ENCODE measurements at regions not wholly inside any gene's neighbourhood (a gene's known extent, or its start where the extent isn't known, plus 50 kb on each side); places are given as distances from the start of the nearest gene placed in this dataset.

DNA sequence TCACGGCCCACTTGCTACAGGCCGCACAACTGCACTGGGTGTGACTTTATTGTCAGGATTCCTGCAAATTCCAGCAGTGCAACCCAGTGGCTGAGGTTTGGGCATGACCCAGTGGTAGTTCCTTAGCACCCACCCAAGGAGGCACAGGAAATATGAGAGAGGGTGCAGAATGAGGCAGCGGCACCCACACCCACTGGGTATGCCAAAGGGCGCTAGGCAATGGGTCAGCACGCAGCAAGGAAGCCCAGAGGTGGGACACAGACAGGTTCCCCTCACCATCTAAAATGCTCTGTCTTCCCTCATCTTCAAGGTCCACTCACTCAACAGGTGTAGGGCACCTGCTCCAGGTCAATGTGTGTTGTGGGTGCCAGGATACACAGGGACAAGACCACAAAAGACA lies 357.8 kb upstream of the MKI67 start:
- peaks cover 0 to 3% (median 0%) of the 10 kb centered on the region in 3 donors for H3K27me3 ChIP-seq (ENCODE audit: control insufficient read depth in 3 of 3, insufficient read depth in 3 of 3, low read length in 3 of 3)
- no peaks in the 10 kb centered on the region for H3K4me1 ChIP-seq (ENCODE audit: control insufficient read depth in 3 of 3, insufficient read depth in 3 of 3, low read length in 3 of 3)
- no peak overlapping the region for H3K9ac ChIP-seq (ENCODE audit: low read depth in 1 of 3, low read length in 3 of 3)

DNA sequence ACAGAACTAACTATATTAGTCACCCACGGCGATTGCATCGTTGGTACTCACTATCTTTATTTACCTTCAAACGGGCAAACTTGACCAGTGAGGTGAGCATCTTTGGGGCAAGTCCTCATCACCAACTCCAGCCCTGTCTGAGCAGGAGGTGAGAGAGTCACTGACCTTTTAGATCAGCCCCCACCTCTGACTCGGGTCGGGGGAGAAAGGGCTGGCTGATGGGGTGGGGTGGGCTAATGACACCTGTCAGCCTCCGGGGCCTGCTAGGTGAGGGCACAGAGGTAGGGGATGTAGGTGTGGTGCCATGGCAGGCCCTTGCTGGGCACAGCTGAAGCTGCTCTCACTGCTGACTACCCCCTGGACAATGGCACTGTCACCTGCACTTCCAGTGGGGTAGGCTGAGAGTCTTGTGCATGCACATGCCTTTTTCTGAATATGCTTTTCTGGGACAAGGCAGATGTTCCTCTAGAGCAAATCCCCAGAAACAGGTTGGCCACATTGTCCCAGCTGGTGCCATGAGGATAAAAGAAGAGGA lies 359.5 kb upstream of the MKI67 start:
- H3K27me3 ChIP-seq (ENCODE audit: control insufficient read depth in 3 of 3, insufficient read depth in 3 of 3, low read length in 3 of 3): peaks cover 0 to 3% (median 0%) of the 10 kb centered on the region in 3 donors
- peaks cover 0 to 4% (median 1%) of the 10 kb centered on the region in 3 donors for H3K9me3 ChIP-seq (ENCODE audit: control insufficient read depth in 3 of 3, low read length in 3 of 3)

More for the DNA sequence above, 357.8 kb upstream of the MKI67 start:
- H3K36me3 ChIP-seq (ENCODE audit: control insufficient read depth in 3 of 3, insufficient read depth in 3 of 3, low read length in 3 of 3): no peaks in the 10 kb centered on the region
- H3K4me3 ChIP-seq (ENCODE audit: low read length in 3 of 3): no peak overlapping the region
- peaks cover 0 to 4% (median 1%) of the 10 kb centered on the region in 3 donors for H3K9me3 ChIP-seq (ENCODE audit: control insufficient read depth in 3 of 3, low read length in 3 of 3)
- H3K27ac ChIP-seq (ENCODE audit: low read depth, low read length): no peak overlapping the region

DNA sequence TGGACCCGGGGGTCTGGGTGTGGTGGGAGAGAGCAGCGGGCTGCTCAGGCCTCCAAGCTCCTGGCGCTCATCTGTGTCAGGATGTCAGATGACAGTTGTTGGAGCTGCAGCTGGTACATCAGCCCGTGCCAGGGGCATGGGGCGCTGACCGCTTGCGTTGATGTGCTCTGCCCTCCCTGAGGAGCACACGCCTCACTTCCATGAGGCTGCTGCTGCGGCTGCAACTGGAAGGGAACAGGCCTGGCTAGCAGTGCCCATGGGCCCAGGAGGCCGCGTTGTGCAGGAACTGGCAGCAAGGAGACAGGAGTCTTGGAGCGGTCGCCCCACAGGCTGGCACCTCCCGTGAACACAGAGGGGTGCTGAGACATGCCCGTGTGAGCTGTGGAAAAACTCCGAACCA lies 361.3 kb upstream of the MKI67 start:
- Histone ChIP-seq H3K9ac (ENCODE audit: low read depth in 1 of 3, low read length in 3 of 3) (no peak overlapping the region), H3K4me3 (ENCODE audit: low read length in 3 of 3) (no peak overlapping the region), H3K27ac (ENCODE audit: low read depth, low read length) (no peak overlapping the region), H3K27me3 (ENCODE audit: control insufficient read depth in 3 of 3, insufficient read depth in 3 of 3, low read length in 3 of 3) (no peaks in the 10 kb centered on the region), H3K9me3 (ENCODE audit: control insufficient read depth in 3 of 3, low read length in 3 of 3) (peaks cover 0 to 4% (median 1%) of the 10 kb centered on the region in 3 donors), H3K36me3 (ENCODE audit: control insufficient read depth in 3 of 3, insufficient read depth in 3 of 3, low read length in 3 of 3) (no peaks in the 10 kb centered on the region), H3K4me1 (ENCODE audit: control insufficient read depth in 3 of 3, insufficient read depth in 3 of 3, low read length in 3 of 3) (no peaks in the 10 kb centered on the region)

More for the DNA sequence above, 359.5 kb upstream of the MKI67 start:
- H3K27ac ChIP-seq (ENCODE audit: low read depth, low read length): no peak overlapping the region
- no peaks in the 10 kb centered on the region for H3K4me1 ChIP-seq (ENCODE audit: control insufficient read depth in 3 of 3, insufficient read depth in 3 of 3, low read length in 3 of 3)
- no peak overlapping the region for H3K4me3 ChIP-seq (ENCODE audit: low read length in 3 of 3)
- H3K9ac ChIP-seq (ENCODE audit: low read depth in 1 of 3, low read length in 3 of 3): no peak overlapping the region
- no peaks in the 10 kb centered on the region for H3K36me3 ChIP-seq (ENCODE audit: control insufficient read depth in 3 of 3, insufficient read depth in 3 of 3, low read length in 3 of 3)

DNA sequence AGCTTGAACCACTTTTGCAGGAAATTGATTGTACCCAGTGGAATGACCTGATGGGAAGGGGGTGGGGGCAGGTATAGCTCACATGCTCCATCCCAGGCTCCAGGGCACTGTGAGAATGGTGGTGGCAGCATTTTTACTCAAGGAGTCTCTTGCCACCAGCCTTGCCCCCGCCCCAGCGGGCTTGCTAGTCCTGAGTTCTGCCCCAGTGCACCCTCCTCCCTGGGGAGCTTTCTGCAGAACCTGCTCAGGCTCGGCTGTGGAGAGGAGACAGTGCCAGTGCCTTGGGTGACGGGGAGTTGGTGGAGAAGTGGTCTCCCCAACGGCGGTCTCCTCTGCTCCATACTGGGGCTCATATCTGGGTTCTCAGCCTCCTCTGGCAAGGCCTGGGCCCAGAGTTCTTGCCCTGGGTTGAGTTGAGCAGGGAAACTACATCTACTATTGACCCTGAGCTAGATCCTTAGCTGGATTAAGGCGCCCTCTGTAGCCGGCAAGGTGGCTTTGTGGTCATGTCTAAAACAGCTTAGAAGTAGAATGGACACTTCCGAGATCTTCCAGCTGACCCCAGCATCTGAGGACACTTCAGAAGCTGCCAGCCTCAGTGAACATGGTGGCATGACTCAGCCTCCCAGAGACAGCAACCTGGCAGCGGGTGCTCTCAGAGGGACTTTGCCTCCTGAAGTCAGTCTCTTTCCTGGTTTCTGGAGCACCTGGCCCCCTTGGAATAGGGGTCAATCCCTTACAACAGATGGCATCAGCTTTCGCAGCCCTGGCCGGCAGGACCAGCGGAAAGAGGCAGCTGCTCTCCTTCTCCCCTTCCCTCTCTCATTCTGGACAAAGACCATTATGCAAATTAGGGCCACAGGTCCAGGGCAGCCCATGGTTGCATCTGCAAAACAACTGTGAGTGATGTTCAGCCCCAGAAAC lies 363.4 kb upstream of the MKI67 start:
- Histone ChIP-seq H3K4me3 (ENCODE audit: low read length in 3 of 3) (no peak overlapping the region), H3K27ac (ENCODE audit: low read depth, low read length) (no peak overlapping the region), H3K9me3 (ENCODE audit: control insufficient read depth in 3 of 3, low read length in 3 of 3) (peaks cover 0 to 3% (median 1%) of the 10 kb centered on the region in 3 donors), H3K36me3 (ENCODE audit: control insufficient read depth in 3 of 3, insufficient read depth in 3 of 3, low read length in 3 of 3) (no peaks in the 10 kb centered on the region), H3K9ac (ENCODE audit: low read depth in 1 of 3, low read length in 3 of 3) (no peak overlapping the region), H3K27me3 (ENCODE audit: control insufficient read depth in 3 of 3, insufficient read depth in 3 of 3, low read length in 3 of 3) (no peaks in the 10 kb centered on the region), H3K4me1 (ENCODE audit: control insufficient read depth in 3 of 3, insufficient read depth in 3 of 3, low read length in 3 of 3) (no peaks in the 10 kb centered on the region)

DNA sequence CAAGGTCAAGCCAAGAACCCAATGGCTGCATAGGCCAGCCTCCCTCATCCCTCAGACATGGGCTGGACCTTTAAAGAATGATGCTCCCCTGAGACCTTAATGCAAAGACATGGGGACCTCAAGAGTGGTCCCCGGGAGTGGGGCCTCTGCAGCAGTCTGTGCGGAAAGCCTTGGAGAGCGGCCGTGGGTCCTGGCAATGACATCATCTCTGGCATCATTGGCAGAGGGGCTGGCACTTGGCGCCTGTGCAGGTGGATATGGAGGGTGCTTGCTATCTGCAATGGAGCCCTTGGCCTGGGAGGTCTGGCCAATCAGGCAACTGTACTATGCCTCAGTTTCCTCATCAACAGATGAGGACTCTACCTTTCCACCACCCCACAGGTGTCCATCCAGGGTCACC lies 365.5 kb upstream of the MKI67 start:
- Histone ChIP-seq H3K36me3 (ENCODE audit: control insufficient read depth in 3 of 3, insufficient read depth in 3 of 3, low read length in 3 of 3) (no peaks in the 10 kb centered on the region), H3K4me3 (ENCODE audit: low read length in 3 of 3) (no peak overlapping the region), H3K9me3 (ENCODE audit: control insufficient read depth in 3 of 3, low read length in 3 of 3) (no peaks in the 10 kb centered on the region), H3K27me3 (ENCODE audit: control insufficient read depth in 3 of 3, insufficient read depth in 3 of 3, low read length in 3 of 3) (no peaks in the 10 kb centered on the region), H3K9ac (ENCODE audit: low read depth in 1 of 3, low read length in 3 of 3) (no peak overlapping the region), H3K4me1 (ENCODE audit: control insufficient read depth in 3 of 3, insufficient read depth in 3 of 3, low read length in 3 of 3) (no peaks in the 10 kb centered on the region), H3K27ac (ENCODE audit: low read depth, low read length) (no peak overlapping the region)

DNA sequence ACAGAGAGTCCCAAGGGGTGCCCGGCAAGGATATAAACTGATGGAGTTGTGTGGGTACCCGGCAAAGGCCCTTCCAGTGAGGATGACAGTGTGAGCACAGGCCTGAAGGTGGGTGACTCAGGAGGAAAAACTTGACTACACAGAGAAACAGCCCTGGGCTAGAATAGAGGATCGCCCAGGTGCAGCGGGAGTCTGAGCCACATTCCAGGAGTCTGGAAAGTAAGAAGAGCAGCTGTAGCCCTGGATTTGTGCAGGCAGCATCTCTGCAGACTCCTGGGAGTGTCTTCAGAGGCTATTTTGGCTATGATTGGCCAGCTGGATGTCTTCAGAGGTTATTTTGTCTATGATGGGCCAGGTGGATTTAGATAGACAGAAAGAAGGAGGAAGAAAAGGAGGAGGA lies 367.6 kb upstream of the MKI67 start:
- Histone ChIP-seq H3K9ac (ENCODE audit: low read depth in 1 of 3, low read length in 3 of 3) (no peak overlapping the region), H3K4me1 (ENCODE audit: control insufficient read depth in 3 of 3, insufficient read depth in 3 of 3, low read length in 3 of 3) (no peaks in the 10 kb centered on the region), H3K27me3 (ENCODE audit: control insufficient read depth in 3 of 3, insufficient read depth in 3 of 3, low read length in 3 of 3) (no peaks in the 10 kb centered on the region), H3K27ac (ENCODE audit: low read depth, low read length) (no peak overlapping the region), H3K4me3 (ENCODE audit: low read length in 3 of 3) (no peak overlapping the region), H3K9me3 (ENCODE audit: control insufficient read depth in 3 of 3, low read length in 3 of 3) (no peaks in the 10 kb centered on the region), H3K36me3 (ENCODE audit: control insufficient read depth in 3 of 3, insufficient read depth in 3 of 3, low read length in 3 of 3) (no peaks in the 10 kb centered on the region)

DNA sequence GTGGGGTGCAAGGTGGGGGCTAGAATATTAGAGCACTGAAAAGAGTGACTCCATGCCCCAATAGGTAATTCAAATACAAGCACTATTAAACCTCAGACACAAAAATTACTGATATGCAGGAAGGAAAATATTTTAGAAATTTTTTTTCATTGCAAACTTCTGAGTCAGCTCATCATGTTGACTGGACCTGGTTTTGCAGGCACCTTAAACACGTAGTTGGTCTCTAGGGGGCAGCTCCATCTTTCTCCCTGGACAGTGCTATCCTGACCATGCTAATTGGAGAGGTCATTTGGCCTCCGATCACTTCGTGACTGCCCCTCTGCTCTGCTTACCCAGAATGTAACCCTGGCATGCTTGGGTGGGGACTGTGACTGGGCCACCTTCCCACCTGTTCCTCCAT lies 368.4 kb upstream of the MKI67 start:
- H3K4me1 ChIP-seq (ENCODE audit: control insufficient read depth in 3 of 3, insufficient read depth in 3 of 3, low read length in 3 of 3): no peaks in the 10 kb centered on the region
- H3K36me3 ChIP-seq (ENCODE audit: control insufficient read depth in 3 of 3, insufficient read depth in 3 of 3, low read length in 3 of 3): no peaks in the 10 kb centered on the region
- no peaks in the 10 kb centered on the region for H3K27me3 ChIP-seq (ENCODE audit: control insufficient read depth in 3 of 3, insufficient read depth in 3 of 3, low read length in 3 of 3)
- no peak overlapping the region for H3K4me3 ChIP-seq (ENCODE audit: low read length in 3 of 3)
- no peak overlapping the region for H3K27ac ChIP-seq (ENCODE audit: low read depth, low read length)
- H3K9me3 ChIP-seq (ENCODE audit: control insufficient read depth in 3 of 3, low read length in 3 of 3): no peaks in the 10 kb centered on the region
- no peak overlapping the region for H3K9ac ChIP-seq (ENCODE audit: low read depth in 1 of 3, low read length in 3 of 3)

DNA sequence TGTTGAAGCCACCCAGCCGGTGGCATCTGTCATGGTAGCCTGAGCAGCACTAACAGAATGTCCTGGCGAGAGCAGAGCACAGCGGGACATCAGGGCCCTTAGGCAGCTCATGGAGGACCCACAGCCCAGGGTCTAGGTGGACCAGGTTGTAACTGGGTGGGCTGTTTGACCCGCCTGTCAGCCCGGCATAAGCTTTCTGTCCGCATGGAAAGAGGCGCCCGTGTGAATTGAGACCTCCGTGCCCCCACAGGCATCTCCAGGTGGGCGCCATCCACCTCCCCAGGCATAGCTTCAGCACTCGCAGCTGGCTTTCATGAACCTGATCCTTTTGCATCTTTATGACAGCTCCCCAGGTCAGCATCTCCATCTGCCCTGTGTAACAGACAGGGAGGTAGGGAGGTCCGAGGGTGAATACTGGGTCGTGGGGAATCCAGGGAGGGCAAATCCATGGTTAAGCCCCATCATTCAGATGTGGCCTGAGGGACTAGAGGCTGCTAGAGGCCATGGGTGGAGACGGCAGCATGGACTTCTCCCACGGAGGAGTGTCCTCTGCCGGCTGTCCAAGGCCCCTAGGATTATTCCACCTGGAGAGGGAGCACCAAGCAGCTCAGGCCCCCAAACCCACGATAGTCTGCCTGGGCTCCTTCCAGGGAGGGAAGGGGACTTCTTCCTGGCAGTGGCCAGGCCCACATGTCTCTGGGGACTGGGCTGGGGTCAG lies 371.6 kb upstream of the MKI67 start:
- Histone ChIP-seq H3K9me3 (ENCODE audit: control insufficient read depth in 3 of 3, low read length in 3 of 3) (no peaks in the 10 kb centered on the region), H3K36me3 (ENCODE audit: control insufficient read depth in 3 of 3, insufficient read depth in 3 of 3, low read length in 3 of 3) (no peaks in the 10 kb centered on the region), H3K27ac (ENCODE audit: low read depth, low read length) (no peak overlapping the region), H3K27me3 (ENCODE audit: control insufficient read depth in 3 of 3, insufficient read depth in 3 of 3, low read length in 3 of 3) (no peaks in the 10 kb centered on the region), H3K4me1 (ENCODE audit: control insufficient read depth in 3 of 3, insufficient read depth in 3 of 3, low read length in 3 of 3) (no peaks in the 10 kb centered on the region), H3K4me3 (ENCODE audit: low read length in 3 of 3) (no peak overlapping the region), H3K9ac (ENCODE audit: low read depth in 1 of 3, low read length in 3 of 3) (no peak overlapping the region)

DNA sequence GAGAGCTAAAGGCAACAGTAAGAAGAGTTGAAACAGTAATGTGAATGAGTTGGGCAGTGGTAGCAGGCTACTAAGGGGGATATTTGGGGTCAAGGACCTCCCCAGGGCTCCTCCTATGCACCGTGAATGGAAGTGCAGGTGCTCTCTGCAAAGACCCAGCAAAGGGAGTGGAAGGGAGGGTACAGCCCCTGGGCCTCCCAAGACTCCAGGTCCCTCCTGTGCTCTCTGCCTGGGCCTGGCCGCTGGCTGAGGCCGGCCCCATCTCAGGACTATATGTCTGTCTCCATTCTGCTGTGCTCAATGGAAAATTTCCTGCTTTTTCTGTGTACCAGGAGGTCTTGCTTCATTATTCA lies 372.1 kb upstream of the MKI67 start:
- no peaks in the 10 kb centered on the region for H3K4me1 ChIP-seq (ENCODE audit: control insufficient read depth in 3 of 3, insufficient read depth in 3 of 3, low read length in 3 of 3)
- H3K9me3 ChIP-seq (ENCODE audit: control insufficient read depth in 3 of 3, low read length in 3 of 3): no peaks in the 10 kb centered on the region
- no peak overlapping the region for H3K4me3 ChIP-seq (ENCODE audit: low read length in 3 of 3)
- no peak overlapping the region for H3K27ac ChIP-seq (ENCODE audit: low read depth, low read length)
- no peaks in the 10 kb centered on the region for H3K27me3 ChIP-seq (ENCODE audit: control insufficient read depth in 3 of 3, insufficient read depth in 3 of 3, low read length in 3 of 3)
- H3K36me3 ChIP-seq (ENCODE audit: control insufficient read depth in 3 of 3, insufficient read depth in 3 of 3, low read length in 3 of 3): no peaks in the 10 kb centered on the region
- H3K9ac ChIP-seq (ENCODE audit: low read depth in 1 of 3, low read length in 3 of 3): no peak overlapping the region

DNA sequence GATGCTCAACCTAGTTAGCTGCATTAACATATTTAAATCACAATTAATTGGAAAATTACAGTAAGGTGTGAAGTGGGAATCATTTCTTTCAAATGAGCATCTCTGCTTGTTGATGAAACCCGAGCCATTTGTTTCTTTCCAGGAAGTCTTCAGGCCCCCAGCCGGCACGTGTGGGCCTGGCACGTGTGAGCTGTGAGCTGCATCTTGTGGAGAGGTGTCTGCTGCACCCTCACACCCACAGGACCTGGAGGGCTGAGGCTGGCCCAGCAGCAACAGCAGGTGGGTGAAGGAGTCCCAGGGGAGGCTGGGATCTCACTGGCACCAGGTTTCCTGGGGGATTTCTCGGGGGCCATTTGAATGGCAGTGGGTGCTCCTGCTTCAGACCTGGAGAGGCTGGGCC lies 372.5 kb upstream of the MKI67 start:
- Histone ChIP-seq H3K27me3 (ENCODE audit: control insufficient read depth in 3 of 3, insufficient read depth in 3 of 3, low read length in 3 of 3) (no peaks in the 10 kb centered on the region), H3K4me1 (ENCODE audit: control insufficient read depth in 3 of 3, insufficient read depth in 3 of 3, low read length in 3 of 3) (no peaks in the 10 kb centered on the region), H3K9me3 (ENCODE audit: control insufficient read depth in 3 of 3, low read length in 3 of 3) (no peaks in the 10 kb centered on the region), H3K27ac (ENCODE audit: low read depth, low read length) (no peak overlapping the region), H3K4me3 (ENCODE audit: low read length in 3 of 3) (no peak overlapping the region), H3K9ac (ENCODE audit: low read depth in 1 of 3, low read length in 3 of 3) (no peak overlapping the region), H3K36me3 (ENCODE audit: control insufficient read depth in 3 of 3, insufficient read depth in 3 of 3, low read length in 3 of 3) (no peaks in the 10 kb centered on the region)

All from skeletal muscle tissue (tissue), 3 donors.